Activated T-helper 2 cell treated with anti-CD3 and anti-CD28 coated beads, Interferon-gamma antibody, Interleukin-2, Interleukin-4, amounts not matched to agents 10 μg/mL and 5 μg/mL and 100 μg/mL, durations not matched to agents 14 hours and 24 hours and 36 hours (primary cell): ENCODE measurements at regions not wholly inside any gene's neighbourhood (a gene's known extent, or its start where the extent isn't known, plus 50 kb on each side); places are given as distances from the start of the nearest gene placed in this dataset.
"Not testable (repeated sequence)": the region's sequence is repeated elsewhere in the genome, so short reads cannot be mapped to it uniquely, and the experiment has no call there.

Source experiments
- DNase-seq: peaks from one replicate; pipeline ENCODE4 v3.0.0; 2021; ENCODE audit warnings: low spot score
- H3K27ac Mint-ChIP-seq: one replicate; pipeline ENCODE4 v1.8.0; 2021; ENCODE audit warnings: mixed read lengths
- H3K27me3 Mint-ChIP-seq: one replicate; pipeline ENCODE4 v1.8.0; 2021; ENCODE audit warnings: low read depth, mixed read lengths
- H3K36me3 Mint-ChIP-seq: one replicate; pipeline ENCODE4 v1.8.0; 2021; ENCODE audit warnings: low read depth, mixed read lengths
- H3K4me1 Mint-ChIP-seq: one replicate; pipeline ENCODE4 v1.8.0; 2021; ENCODE audit warnings: low read depth, mixed read lengths
- H3K4me3 Mint-ChIP-seq: one replicate; pipeline ENCODE4 v1.8.0; 2021; ENCODE audit warnings: low read depth, mild to moderate bottlenecking, moderate library complexity, mixed read lengths
- H3K9me3 Mint-ChIP-seq: one replicate; pipeline ENCODE4 v1.8.0; 2021; ENCODE audit warnings: mixed read lengths
- intact Hi-C: fragments of 100-400 bp; cut with micrococcal nuclease; formaldehyde crosslinking; loops from one replicate; pipeline ENCODE4 v1.15.1; 2023

- Mint-ChIP-seq H3K4me1 (no peaks in the 10 kb centered on the region), H3K9me3 (peaks cover 9% of the 10 kb centered on the region), H3K27me3 (no peaks in the 10 kb centered on the region), H3K36me3 (no peaks in the 10 kb centered on the region), H3K4me3 (no peak overlapping the region), H3K27ac (no peak overlapping the region)
- intact Hi-C loops = no loop called here
- DNase-seq = no peak
Observed at GRCh38 chr13:22821589-22821988, 359.2 kb upstream of the SGCG start.

- Mint-ChIP-seq H3K36me3 (no peaks in the 10 kb centered on the region), H3K27ac (no peak overlapping the region), H3K27me3 (no peaks in the 10 kb centered on the region), H3K4me3 (no peak overlapping the region), H3K9me3 (peaks cover 6% of the 10 kb centered on the region), H3K4me1 (no peaks in the 10 kb centered on the region)
- intact Hi-C loops = no loop called here
- DNase-seq = no peak
Observed at GRCh38 chr13:22825186-22825585, 355.6 kb upstream of the SGCG start.

GRCh38 chr13:22828081-22828480 is 352.7 kb upstream of the SGCG start:
- Mint-ChIP-seq H3K27ac (no peak overlapping the region), H3K9me3 (no peaks in the 10 kb centered on the region), H3K36me3 (no peaks in the 10 kb centered on the region), H3K27me3 (no peaks in the 10 kb centered on the region), H3K4me1 (no peaks in the 10 kb centered on the region), H3K4me3 (no peak overlapping the region)
- intact Hi-C loops = no loop called here
- DNase-seq = no peak

- H3K27me3 Mint-ChIP-seq = no peaks in the 10 kb centered on the region
- no peaks in the 10 kb centered on the region for H3K4me1 Mint-ChIP-seq
- no peaks in the 10 kb centered on the region for H3K36me3 Mint-ChIP-seq
- H3K9me3 Mint-ChIP-seq = no peaks in the 10 kb centered on the region
- DNase-seq = no peak
- H3K4me3 Mint-ChIP-seq = no peak overlapping the region
- H3K27ac Mint-ChIP-seq = no peak overlapping the region
- intact Hi-C loops = no loop called here
Observed at GRCh38 chr13:22836475-22836874, 344.3 kb upstream of the SGCG start.

- no peak overlapping the region for H3K4me3 Mint-ChIP-seq
- H3K27ac Mint-ChIP-seq = no peak overlapping the region
- no peaks in the 10 kb centered on the region for H3K36me3 Mint-ChIP-seq
- H3K9me3 Mint-ChIP-seq = no peaks in the 10 kb centered on the region
- H3K4me1 Mint-ChIP-seq = no peaks in the 10 kb centered on the region
- H3K27me3 Mint-ChIP-seq = no peaks in the 10 kb centered on the region
- no peak for DNase-seq
- intact Hi-C loops = no loop called here
Observed at GRCh38 chr13:22837980-22838647, 342.7 kb upstream of the SGCG start.

- Mint-ChIP-seq H3K36me3 (no peaks in the 10 kb centered on the region), H3K4me1 (no peaks in the 10 kb centered on the region), H3K27me3 (no peaks in the 10 kb centered on the region), H3K27ac (no peak overlapping the region), H3K9me3 (no peaks in the 10 kb centered on the region), H3K4me3 (no peak overlapping the region)
- intact Hi-C loops = no loop called here
- DNase-seq = no peak
Observed at GRCh38 chr13:22839603-22840530, 340.9 kb upstream of the SGCG start.

- Mint-ChIP-seq H3K4me3 (no peak overlapping the region), H3K27me3 (no peaks in the 10 kb centered on the region), H3K9me3 (no peaks in the 10 kb centered on the region), H3K36me3 (no peaks in the 10 kb centered on the region), H3K4me1 (no peaks in the 10 kb centered on the region), H3K27ac (no peak overlapping the region)
- intact Hi-C loops = no loop called here
- DNase-seq = no peak
Observed at GRCh38 chr13:22846551-22846950, 334.2 kb upstream of the SGCG start.

- DNase-seq = no peak
- Mint-ChIP-seq H3K36me3 (no peaks in the 10 kb centered on the region), H3K9me3 (peaks cover 2% of the 10 kb centered on the region), H3K27ac (no peak overlapping the region), H3K27me3 (no peaks in the 10 kb centered on the region), H3K4me3 (no peak overlapping the region), H3K4me1 (no peaks in the 10 kb centered on the region)
- intact Hi-C loops = no loop called here
Observed at GRCh38 chr13:22848539-22849052, 332.2 kb upstream of the SGCG start.

GRCh38 chr13:22855926-22856325 is 324.9 kb upstream of the SGCG start:
- DNase-seq = no peak
- H3K27ac Mint-ChIP-seq = no peak overlapping the region
- no peaks in the 10 kb centered on the region for H3K36me3 Mint-ChIP-seq
- H3K27me3 Mint-ChIP-seq = no peaks in the 10 kb centered on the region
- peaks cover 2% of the 10 kb centered on the region for H3K9me3 Mint-ChIP-seq
- H3K4me3 Mint-ChIP-seq = no peak overlapping the region
- intact Hi-C loops = no loop called here
- no peaks in the 10 kb centered on the region for H3K4me1 Mint-ChIP-seq

GRCh38 chr13:22858980-22859379 is 321.8 kb upstream of the SGCG start:
- H3K4me1 Mint-ChIP-seq = not testable (repeated sequence)

GRCh38 chr13:22859411-22859810 is 321.4 kb upstream of the SGCG start:
- H3K27me3 Mint-ChIP-seq, H3K4me1 Mint-ChIP-seq, H3K4me3 Mint-ChIP-seq, intact Hi-C loops, H3K9me3 Mint-ChIP-seq, DNase-seq, H3K36me3 Mint-ChIP-seq, H3K27ac Mint-ChIP-seq: not testable (repeated sequence)

More at GRCh38 chr13:22858980-22859379, 321.8 kb upstream of the SGCG start:
- DNase-seq, H3K27ac Mint-ChIP-seq, H3K36me3 Mint-ChIP-seq, H3K4me3 Mint-ChIP-seq, intact Hi-C loops, H3K27me3 Mint-ChIP-seq, H3K9me3 Mint-ChIP-seq: not testable (repeated sequence)

GRCh38 chr13:22861958-22862466 is 318.8 kb upstream of the SGCG start:
- Mint-ChIP-seq H3K4me1 (no peaks in the 10 kb centered on the region), H3K27me3 (no peaks in the 10 kb centered on the region)
- intact Hi-C loops = no loop called here

GRCh38 chr13:22862478-22862877 is 318.3 kb upstream of the SGCG start:
- H3K36me3 Mint-ChIP-seq = no peaks in the 10 kb centered on the region
- no peaks in the 10 kb centered on the region for H3K4me1 Mint-ChIP-seq
- no peak overlapping the region for H3K4me3 Mint-ChIP-seq
- intact Hi-C loops = no loop called here
- H3K27ac Mint-ChIP-seq = no peak overlapping the region
- no peak for DNase-seq
- H3K27me3 Mint-ChIP-seq = no peaks in the 10 kb centered on the region
- no peaks in the 10 kb centered on the region for H3K9me3 Mint-ChIP-seq

More at GRCh38 chr13:22861958-22862466, 318.8 kb upstream of the SGCG start:
- Mint-ChIP-seq H3K36me3 (no peaks in the 10 kb centered on the region), H3K9me3 (no peaks in the 10 kb centered on the region), H3K27ac (no peak overlapping the region), H3K4me3 (no peak overlapping the region)
- DNase-seq = no peak
